Skeletal muscle satellite cell (primary cell): ENCODE measurements at regions not wholly inside any gene's neighbourhood (a gene's known extent, or its start where the extent isn't known, plus 50 kb on each side); places are given as distances from the start of the nearest gene placed in this dataset.

Source experiments
- H3K27me3 ChIP-seq: 2 replicates; pipeline ENCODE4 v1.7.0; 2013; ENCODE audit warnings: low read length; ENCODE audit not compliant: control insufficient read depth, insufficient read depth
- H3K36me3 ChIP-seq: 2 replicates; pipeline ENCODE4 v1.7.0; 2013; ENCODE audit warnings: mild to moderate bottlenecking, control low read depth, low read length; ENCODE audit not compliant: insufficient read depth
- H3K4me1 ChIP-seq: 2 replicates; pipeline ENCODE4 v1.7.0; 2013; ENCODE audit warnings: low read length; ENCODE audit not compliant: control insufficient read depth, insufficient read depth
- H3K4me2 ChIP-seq: 2 replicates; pipeline ENCODE4 v1.7.0; 2013; ENCODE audit warnings: mild to moderate bottlenecking, low read length
- H3K4me3 ChIP-seq: 2 replicates; pipeline ENCODE4 v1.7.0; 2013; ENCODE audit warnings: low read length
- H3K9ac ChIP-seq: 2 replicates; pipeline ENCODE4 v1.7.0; 2013; ENCODE audit warnings: mild to moderate bottlenecking, low read depth, low read length, moderate library complexity
- H3K9me3 ChIP-seq: replicated peaks from 2 replicates; pipeline ENCODE4 v1.7.0; 2013; ENCODE audit warnings: mild to moderate bottlenecking, control low read depth, low read length

- Histone ChIP-seq H3K9ac (no peak overlapping the region), H3K36me3 (no peaks in the 10 kb centered on the region), H3K4me2 (no peak overlapping the region), H3K9me3 (no peaks in the 10 kb centered on the region), H3K27me3 (no peaks in the 10 kb centered on the region), H3K4me3 (no peak overlapping the region), H3K4me1 (no peaks in the 10 kb centered on the region)
Observed at GRCh38 chr9:78778861-78779374, 482.0 kb downstream of the PSAT1 start.

GRCh38 chr9:78781681-78782080, 484.8 kb downstream of the PSAT1 start:
- H3K36me3 ChIP-seq = no peaks in the 10 kb centered on the region
- H3K4me2 ChIP-seq = no peak overlapping the region
- H3K4me3 ChIP-seq = no peak overlapping the region
- no peaks in the 10 kb centered on the region for H3K9me3 ChIP-seq
- H3K4me1 ChIP-seq = peaks cover 4% of the 10 kb centered on the region
- H3K9ac ChIP-seq = no peak overlapping the region
- H3K27me3 ChIP-seq = no peaks in the 10 kb centered on the region

- H3K36me3 ChIP-seq = no peaks in the 10 kb centered on the region
Observed at GRCh38 chr9:78782234-78782633, 485.3 kb downstream of the PSAT1 start.

GRCh38 chr9:78782858-78783257, 485.9 kb downstream of the PSAT1 start:
- no peak overlapping the region for H3K4me2 ChIP-seq
- H3K9ac ChIP-seq = no peak overlapping the region
- peaks cover 16% of the 10 kb centered on the region for H3K4me1 ChIP-seq
- no peak overlapping the region for H3K4me3 ChIP-seq
- H3K36me3 ChIP-seq = no peaks in the 10 kb centered on the region
- no peaks in the 10 kb centered on the region for H3K9me3 ChIP-seq
- no peaks in the 10 kb centered on the region for H3K27me3 ChIP-seq

More at GRCh38 chr9:78782234-78782633, 485.3 kb downstream of the PSAT1 start:
- H3K4me3 ChIP-seq = no peak overlapping the region
- peaks cover 10% of the 10 kb centered on the region for H3K4me1 ChIP-seq
- no peak overlapping the region for H3K9ac ChIP-seq
- no peaks in the 10 kb centered on the region for H3K27me3 ChIP-seq
- no peaks in the 10 kb centered on the region for H3K9me3 ChIP-seq
- H3K4me2 ChIP-seq = no peak overlapping the region

- peaks cover 23% of the 10 kb centered on the region for H3K4me1 ChIP-seq
- H3K9ac ChIP-seq = no peak overlapping the region
- H3K27me3 ChIP-seq = no peaks in the 10 kb centered on the region
- H3K9me3 ChIP-seq = no peaks in the 10 kb centered on the region
- H3K4me3 ChIP-seq = no peak overlapping the region
- no peak overlapping the region for H3K4me2 ChIP-seq
- H3K36me3 ChIP-seq = no peaks in the 10 kb centered on the region
Observed at GRCh38 chr9:78783743-78784142, 486.8 kb downstream of the PSAT1 start.

GRCh38 chr9:78786794-78787193, 489.9 kb downstream of the PSAT1 start:
- Histone ChIP-seq H3K4me1 (peaks cover 23% of the 10 kb centered on the region), H3K9ac (no peak overlapping the region), H3K36me3 (no peaks in the 10 kb centered on the region), H3K9me3 (no peaks in the 10 kb centered on the region), H3K4me3 (no peak overlapping the region), H3K27me3 (no peaks in the 10 kb centered on the region), H3K4me2 (peak overlapping the region; percentile 5)

- H3K4me3 ChIP-seq = no peak overlapping the region
- no peaks in the 10 kb centered on the region for H3K36me3 ChIP-seq
- peaks cover 23% of the 10 kb centered on the region for H3K4me1 ChIP-seq
- H3K4me2 ChIP-seq = peak overlapping the region; percentile 3
- H3K9ac ChIP-seq = no peak overlapping the region
- no peaks in the 10 kb centered on the region for H3K9me3 ChIP-seq
- no peaks in the 10 kb centered on the region for H3K27me3 ChIP-seq
Observed at GRCh38 chr9:78788101-78788500, 491.2 kb downstream of the PSAT1 start.

- Histone ChIP-seq H3K4me1 (peaks cover 17% of the 10 kb centered on the region), H3K27me3 (no peaks in the 10 kb centered on the region), H3K36me3 (no peaks in the 10 kb centered on the region), H3K9ac (no peak overlapping the region), H3K4me2 (no peak overlapping the region), H3K4me3 (no peak overlapping the region), H3K9me3 (no peaks in the 10 kb centered on the region)
Observed at GRCh38 chr9:78791779-78792178, 494.9 kb downstream of the PSAT1 start.

GRCh38 chr9:78792745-78793144, 495.8 kb downstream of the PSAT1 start:
- peaks cover 8% of the 10 kb centered on the region for H3K4me1 ChIP-seq
- H3K27me3 ChIP-seq = no peaks in the 10 kb centered on the region
- H3K36me3 ChIP-seq = no peaks in the 10 kb centered on the region
- H3K9ac ChIP-seq = no peak overlapping the region
- H3K4me2 ChIP-seq = no peak overlapping the region
- H3K4me3 ChIP-seq = no peak overlapping the region
- H3K9me3 ChIP-seq = no peaks in the 10 kb centered on the region

GRCh38 chr9:78805771-78806170, 508.8 kb downstream of the PSAT1 start:
- Histone ChIP-seq H3K4me1 (no peaks in the 10 kb centered on the region), H3K4me2 (no peak overlapping the region), H3K36me3 (no peaks in the 10 kb centered on the region), H3K4me3 (no peak overlapping the region), H3K27me3 (no peaks in the 10 kb centered on the region), H3K9me3 (no peaks in the 10 kb centered on the region), H3K9ac (no peak overlapping the region)

- Histone ChIP-seq H3K9ac (no peak overlapping the region), H3K36me3 (no peaks in the 10 kb centered on the region), H3K4me3 (no peak overlapping the region), H3K4me2 (no peak overlapping the region), H3K27me3 (no peaks in the 10 kb centered on the region), H3K9me3 (no peaks in the 10 kb centered on the region), H3K4me1 (peaks cover 3% of the 10 kb centered on the region)
Observed at GRCh38 chr9:78806492-78807160, 509.7 kb downstream of the PSAT1 start.

- no peaks in the 10 kb centered on the region for H3K9me3 ChIP-seq
- H3K9ac ChIP-seq = no peak overlapping the region
- H3K27me3 ChIP-seq = no peaks in the 10 kb centered on the region
- peaks cover 6% of the 10 kb centered on the region for H3K4me1 ChIP-seq
- H3K4me3 ChIP-seq = no peak overlapping the region
- no peaks in the 10 kb centered on the region for H3K36me3 ChIP-seq
- H3K4me2 ChIP-seq = no peak overlapping the region
Observed at GRCh38 chr9:78807286-78807685, 510.4 kb downstream of the PSAT1 start.
